GM19240 (cell line): ENCODE measurements at regions not wholly inside any gene's neighbourhood (a gene's known extent, or its start where the extent isn't known, plus 50 kb on each side); places are given as distances from the start of the nearest gene placed in this dataset.
"Not testable (repeated sequence)": the region's sequence is repeated elsewhere in the genome, so short reads cannot be mapped to it uniquely, and the experiment has no call there.

Experiments used
- DNase-seq: peaks from one replicate; pipeline ENCODE4 v3.0.0; 2011; ENCODE audit warnings: low spot score; ENCODE audit not compliant: insufficient read length

- no peak for DNase-seq
Measured at GRCh38 chr5:124192716-124193115, 553.7 kb downstream of the ZNF608 start.

GRCh38 chr5:124185716-124186115 lies 560.7 kb downstream of the ZNF608 start:
- DNase-seq: no peak

GRCh38 chr5:124182133-124182532 lies 564.3 kb downstream of the ZNF608 start:
- DNase-seq: peak; percentile 2

- no peak for DNase-seq
Measured at GRCh38 chr5:124180875-124181461, 565.5 kb downstream of the ZNF608 start.

GRCh38 chr5:124180299-124180874 lies 566.1 kb downstream of the ZNF608 start:
- DNase-seq: no peak

- no peak for DNase-seq
Measured at GRCh38 chr5:124179819-124180218, 566.6 kb downstream of the ZNF608 start.

- no peak for DNase-seq
Measured at GRCh38 chr5:124178050-124178449, 568.4 kb downstream of the ZNF608 start.

GRCh38 chr5:124176692-124177091 lies 569.7 kb downstream of the ZNF608 start:
- DNase-seq: no peak

GRCh38 chr5:124173386-124173785 lies 573.1 kb downstream of the ZNF608 start:
- DNase-seq: no peak

GRCh38 chr5:124172389-124173003 lies 573.9 kb downstream of the ZNF608 start:
- no peak for DNase-seq

- not testable (repeated sequence) for DNase-seq
Measured at GRCh38 chr5:124168093-124168492, 578.3 kb downstream of the ZNF608 start.

GRCh38 chr5:124162767-124163532 lies 583.5 kb downstream of the ZNF608 start:
- no peak for DNase-seq

GRCh38 chr5:124161266-124161665 lies 585.2 kb downstream of the ZNF608 start:
- DNase-seq: no peak

- no peak for DNase-seq
Measured at GRCh38 chr5:124160265-124160664, 586.2 kb downstream of the ZNF608 start.

GRCh38 chr5:124157320-124157719 lies 589.1 kb downstream of the ZNF608 start:
- no peak for DNase-seq

GRCh38 chr5:124156415-124156996 lies 589.9 kb downstream of the ZNF608 start:
- no peak for DNase-seq

- DNase-seq: no peak
Measured at GRCh38 chr5:124154714-124155113, 591.7 kb downstream of the ZNF608 start.

GRCh38 chr5:124153588-124153987 lies 592.9 kb downstream of the ZNF608 start:
- DNase-seq: no peak

GRCh38 chr5:124148574-124148973 lies 597.9 kb downstream of the ZNF608 start:
- DNase-seq: no peak

GRCh38 chr5:124140060-124140459 lies 606.4 kb downstream of the ZNF608 start:
- DNase-seq: no peak

- DNase-seq: no peak
Measured at GRCh38 chr5:124139477-124139876, 607.0 kb downstream of the ZNF608 start.

GRCh38 chr5:124136609-124137008 lies 609.8 kb downstream of the ZNF608 start:
- no peak for DNase-seq
